ENCODE measurements at regions not wholly inside any gene's neighbourhood (a gene's known extent, or its start where the extent isn't known, plus 50 kb on each side); places are given as distances from the start of the nearest gene placed in this dataset.
"Not testable (repeated sequence)": the region's sequence is repeated elsewhere in the genome, so short reads cannot be mapped to it uniquely, and the experiment has no call there.

DNA sequence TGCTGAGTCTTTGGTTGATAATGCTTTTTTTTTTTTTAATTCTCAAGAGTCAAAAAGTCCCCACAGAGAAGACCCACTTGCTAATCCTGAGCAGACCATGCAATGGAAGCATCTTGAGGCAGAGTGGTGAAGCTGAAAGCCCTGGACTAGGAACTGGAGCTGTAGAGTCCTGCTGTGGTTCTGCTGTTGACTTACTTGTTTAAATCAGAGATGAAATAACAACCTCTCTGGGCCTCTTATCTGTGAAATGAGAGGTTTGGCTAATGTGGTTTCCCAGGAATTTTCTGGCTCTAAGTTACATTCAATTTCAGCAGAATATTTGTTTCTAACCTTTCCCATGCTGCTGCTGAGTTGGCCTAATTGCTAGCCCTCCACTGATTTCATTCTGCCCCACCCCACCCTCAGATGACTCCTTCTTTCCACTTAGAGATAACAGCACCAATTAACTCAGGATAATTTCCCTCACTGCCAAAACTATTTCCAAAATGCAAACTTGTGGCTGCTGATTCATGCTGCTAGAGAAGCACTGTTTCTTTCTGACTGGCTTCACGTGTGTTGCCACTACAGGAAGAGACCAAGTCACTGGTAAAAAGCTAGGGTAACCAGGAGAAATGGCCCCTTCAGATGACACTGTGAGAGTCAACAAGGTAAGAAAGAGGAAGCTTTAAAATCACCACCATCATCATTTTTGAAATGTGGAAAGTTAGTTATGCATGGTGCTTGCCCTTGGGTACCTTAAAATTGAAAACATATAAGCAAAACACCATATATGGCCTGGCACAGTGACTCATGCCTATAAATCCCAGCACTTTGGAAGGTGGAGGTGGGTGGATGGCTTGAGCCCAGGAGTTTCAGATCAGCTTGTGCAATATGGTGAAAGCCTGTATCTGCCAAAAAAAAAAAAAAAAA is 326.4 kb downstream of the DCHS2 start:
- peak; percentile 76 for DNase-seq

DNA sequence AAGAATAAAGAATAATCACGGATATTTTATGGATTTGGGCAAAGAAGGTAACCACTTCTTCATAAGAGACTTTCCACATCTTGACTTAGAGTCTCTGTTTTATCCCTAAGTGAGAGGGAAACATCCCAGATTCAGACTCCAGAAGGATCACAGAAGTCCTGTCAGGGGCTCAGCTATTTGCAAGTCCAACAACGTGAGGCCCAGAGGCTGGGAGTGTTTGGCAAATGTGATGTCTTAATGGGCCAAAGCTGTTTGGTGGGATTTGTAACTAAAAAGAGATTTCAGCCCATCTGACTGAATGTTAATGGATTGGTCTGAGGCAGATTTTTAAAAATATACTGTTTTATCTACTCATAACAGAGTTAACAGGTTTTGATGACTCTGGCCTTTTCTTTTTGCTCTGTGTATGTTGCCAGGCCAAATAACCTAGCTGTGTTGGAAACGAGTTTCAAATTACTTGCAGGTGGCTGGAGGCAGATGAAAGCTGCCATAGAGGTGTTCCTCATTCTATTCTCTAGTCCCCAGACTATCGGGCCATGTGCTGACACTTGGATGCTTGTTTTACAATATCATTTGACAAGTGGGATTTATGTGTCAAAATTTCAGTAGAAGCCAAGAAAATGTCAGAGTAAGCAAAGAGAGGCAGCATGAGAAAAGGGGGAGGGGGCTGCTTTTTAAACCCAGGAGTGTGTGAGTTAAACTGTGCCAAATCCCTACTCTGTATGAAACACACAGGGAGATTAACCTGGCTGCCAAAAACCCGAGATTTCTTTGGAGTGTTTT is 330.9 kb downstream of the DCHS2 start:
- no peak for DNase-seq

DNA sequence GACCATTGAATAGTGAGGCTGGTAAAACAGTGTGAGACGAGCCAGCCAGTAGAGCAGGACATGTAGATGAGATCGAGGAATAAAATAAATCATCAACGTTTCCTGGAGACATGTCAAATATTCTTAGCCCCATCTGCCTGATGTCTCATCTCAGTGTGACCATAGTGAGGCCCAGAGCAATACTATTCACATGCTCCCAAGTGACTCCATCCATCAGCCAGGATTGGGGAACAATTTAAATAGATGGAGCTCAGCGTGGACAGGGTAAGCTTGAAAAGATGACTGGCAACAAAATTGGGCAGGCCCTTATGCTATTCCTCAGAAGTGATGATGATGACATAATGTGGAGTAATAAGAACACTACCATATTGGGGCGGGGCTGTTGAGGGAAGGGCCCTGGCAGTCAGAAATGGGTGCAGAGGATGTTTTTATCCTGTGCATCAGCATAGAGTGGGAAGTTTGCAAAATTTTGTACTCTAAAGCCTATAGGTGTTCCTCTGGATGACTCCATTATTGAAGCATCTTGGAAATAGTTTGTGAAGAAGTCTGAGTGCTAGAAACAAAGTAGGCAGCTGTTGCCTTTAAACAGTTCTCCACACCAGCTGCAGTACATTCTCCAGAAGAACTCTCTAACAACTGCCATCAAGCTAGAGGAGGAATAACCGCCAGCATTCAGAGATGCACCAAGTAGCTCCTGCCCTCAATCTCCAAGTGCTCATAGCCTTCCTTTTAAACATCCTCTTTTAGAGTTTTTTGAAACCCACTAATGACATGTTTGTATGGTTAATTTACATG is 333.0 kb downstream of the DCHS2 start:
- no peak for DNase-seq

DNA sequence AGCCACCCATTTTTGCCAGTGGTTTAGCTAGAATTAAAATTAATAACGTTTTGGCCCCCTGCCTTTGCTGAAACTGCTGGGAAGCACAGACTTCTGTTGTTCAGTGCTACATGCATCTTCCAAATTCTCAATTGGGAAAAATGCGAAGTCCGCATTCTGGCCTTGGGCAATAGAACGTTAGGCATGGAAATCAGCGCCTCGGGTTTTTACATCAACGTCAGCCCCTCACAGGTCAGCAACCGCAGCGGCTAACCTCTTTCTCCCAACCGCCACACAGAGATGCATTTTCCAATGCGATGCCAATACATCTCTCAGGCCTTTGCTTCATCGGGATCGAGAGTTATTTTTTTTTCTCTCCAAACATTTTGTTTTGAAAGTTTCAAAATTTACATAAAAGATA is 339.1 kb downstream of the DCHS2 start:
- no peak for DNase-seq

DNA sequence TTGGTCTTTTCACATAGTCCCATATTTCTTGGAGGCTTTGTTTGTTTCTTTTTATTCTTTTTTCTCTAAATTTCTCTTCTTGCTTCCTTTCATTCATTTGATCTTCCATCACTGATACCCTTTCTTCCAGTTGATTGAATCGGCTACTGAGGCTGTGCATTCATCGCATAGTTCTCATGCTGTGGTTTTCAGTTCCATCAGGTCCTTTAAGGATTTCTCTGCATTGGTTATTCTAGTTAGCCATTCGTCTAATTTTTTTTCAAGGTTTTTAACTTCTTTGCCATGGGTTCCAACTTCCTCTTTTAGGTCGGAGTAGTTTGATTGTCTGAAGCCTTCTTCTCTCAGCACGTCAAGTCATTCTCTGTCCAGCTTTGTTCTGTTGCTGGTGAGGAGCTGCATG is 342.4 kb downstream of the DCHS2 start:
- not testable (repeated sequence) for DNase-seq

DNA sequence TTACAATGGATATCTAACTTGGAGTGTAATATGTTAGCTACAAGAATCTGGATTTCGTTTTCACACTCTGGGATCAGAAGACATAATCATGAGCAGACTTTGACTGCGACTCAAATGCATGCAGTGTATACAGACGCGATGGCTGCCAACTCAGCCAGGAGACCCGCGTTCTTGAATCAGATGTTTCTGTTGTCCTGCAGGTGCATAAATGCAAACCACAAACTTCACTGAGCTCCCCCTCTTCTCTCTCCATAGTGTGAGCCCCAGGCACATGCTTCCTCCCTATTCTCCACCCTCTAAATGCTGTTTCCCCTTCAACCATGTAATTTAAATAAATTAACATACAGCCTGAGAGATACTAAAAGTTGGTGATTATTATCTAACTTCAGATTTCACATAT is 347.9 kb downstream of the DCHS2 start:
- DNase-seq: no peak

DNA sequence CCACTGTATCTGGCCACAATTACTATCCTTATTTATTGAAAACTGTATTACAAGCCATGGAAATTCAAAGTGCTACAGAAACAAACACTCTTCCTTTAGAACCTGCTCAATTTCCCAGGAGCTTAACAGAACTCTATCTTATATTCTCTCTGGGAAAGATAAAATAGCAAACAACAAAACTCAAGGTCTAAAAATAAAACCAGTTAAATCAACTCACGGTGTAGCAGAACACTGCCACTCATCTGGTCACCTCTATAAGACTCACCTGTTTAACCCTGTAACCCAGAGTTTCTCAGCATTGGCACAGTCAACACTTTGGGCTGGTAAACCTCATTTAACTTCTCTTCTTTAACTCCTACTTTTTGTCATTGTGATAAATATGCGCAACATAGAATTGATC is 348.9 kb downstream of the DCHS2 start:
- DNase-seq: no peak

DNA sequence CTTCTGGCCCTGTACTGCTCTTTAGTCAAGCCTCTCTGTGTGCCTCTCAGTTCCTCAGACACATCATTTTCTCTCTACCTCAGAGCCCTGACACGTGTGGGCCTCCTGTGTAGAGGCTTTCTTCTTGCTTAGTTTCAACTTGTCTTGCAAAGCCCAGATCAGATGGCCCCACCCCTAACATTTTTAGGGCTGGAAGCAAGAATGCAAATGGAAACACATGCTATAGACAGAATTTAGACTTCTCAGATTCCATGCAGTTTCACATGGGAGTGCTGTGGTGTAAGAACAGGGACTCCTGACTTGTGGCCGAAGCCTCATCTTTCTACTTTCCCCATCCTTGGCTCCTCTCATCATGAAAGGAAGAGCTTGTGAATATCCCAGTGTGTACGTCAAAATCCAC is 350.7 kb downstream of the DCHS2 start:
- DNase-seq: no peak

DNA sequence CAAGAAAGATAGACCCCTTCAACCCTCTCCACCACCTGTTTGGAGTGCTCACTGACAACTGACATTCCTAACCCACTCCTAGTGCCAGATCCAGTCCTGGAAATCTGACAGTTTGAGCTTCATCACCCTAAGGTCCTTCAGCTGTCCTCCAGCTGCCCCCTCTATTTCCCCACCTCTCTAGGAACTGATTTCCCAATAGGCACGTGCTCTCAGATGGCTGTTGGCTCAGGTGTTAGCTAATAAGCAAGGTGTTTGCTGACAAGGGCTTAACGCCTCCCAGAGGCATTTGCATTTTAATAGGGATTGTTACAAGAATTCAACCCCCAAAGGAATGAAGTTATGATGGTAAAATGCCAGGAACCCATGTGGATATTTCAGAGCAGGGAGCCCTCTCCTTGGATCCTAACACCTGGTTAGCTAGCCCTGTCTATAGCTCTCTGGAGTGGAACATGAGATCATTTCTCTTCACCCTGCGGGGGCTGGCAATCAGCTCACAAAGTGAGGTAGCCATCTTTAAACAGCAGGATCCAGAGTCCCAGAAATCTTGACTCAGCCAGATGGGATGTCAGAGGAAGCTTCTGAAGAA is 348.5 kb upstream of the SFRP2 start:
- DNase-seq: no peak

DNA sequence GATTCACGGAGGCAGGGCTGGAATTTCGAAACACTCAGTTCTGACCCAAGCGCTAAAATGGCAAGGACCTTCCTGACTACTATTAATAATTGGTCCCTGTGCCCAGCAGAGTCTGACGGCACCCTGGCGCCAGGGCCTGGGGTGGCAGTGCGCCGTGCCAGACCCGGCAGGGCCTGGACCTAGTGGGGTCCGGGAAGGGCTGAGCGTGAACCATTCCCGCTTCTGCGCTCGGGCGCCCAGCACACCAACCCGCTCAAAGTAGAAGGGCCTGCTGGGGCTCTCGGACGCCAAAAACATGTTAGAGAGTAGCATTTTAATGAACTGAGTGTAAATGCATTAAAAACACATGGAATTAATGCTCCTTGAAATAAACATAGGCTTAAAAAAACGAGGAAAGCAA is 346.7 kb upstream of the SFRP2 start:
- no peak for DNase-seq

DNA sequence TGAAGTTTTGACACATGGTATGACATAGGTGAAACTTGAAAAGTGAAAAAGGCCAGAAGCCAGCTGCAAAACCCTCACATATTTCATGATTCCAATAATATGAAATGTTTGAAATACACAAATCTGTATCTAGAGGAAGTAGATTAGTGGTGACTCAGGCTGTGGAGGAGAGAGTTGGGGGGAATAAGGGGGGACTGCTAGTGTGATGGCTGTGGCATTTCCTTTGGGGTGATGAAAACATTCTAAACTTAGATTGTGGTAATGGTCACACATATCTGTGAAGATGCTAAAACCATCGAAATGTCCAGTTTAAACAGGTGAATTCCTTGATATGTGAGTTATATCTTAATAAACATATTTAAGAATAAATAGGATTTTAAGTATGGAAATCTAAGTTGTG is 343.5 kb upstream of the SFRP2 start:
- DNase-seq: no peak

DNA sequence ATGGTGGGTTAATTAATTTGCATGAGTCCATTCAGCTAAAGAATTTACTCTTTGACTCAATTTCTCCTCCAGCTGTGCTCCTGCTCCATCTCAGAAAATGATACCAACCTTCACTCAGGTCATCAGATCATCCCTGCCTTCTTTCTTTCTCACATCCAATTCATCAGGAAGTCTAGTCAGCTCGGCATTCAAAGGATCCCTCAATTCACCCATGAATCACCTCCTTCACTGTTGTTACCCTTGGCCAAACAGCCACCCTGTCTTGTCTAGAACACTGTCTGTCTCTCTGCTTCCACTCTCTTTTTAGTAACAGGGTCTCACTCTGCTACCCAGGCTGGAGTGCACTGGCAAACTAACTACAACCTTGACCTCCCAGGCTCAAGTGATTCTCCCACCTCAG is 337.4 kb upstream of the SFRP2 start:
- DNase-seq: no peak

DNA sequence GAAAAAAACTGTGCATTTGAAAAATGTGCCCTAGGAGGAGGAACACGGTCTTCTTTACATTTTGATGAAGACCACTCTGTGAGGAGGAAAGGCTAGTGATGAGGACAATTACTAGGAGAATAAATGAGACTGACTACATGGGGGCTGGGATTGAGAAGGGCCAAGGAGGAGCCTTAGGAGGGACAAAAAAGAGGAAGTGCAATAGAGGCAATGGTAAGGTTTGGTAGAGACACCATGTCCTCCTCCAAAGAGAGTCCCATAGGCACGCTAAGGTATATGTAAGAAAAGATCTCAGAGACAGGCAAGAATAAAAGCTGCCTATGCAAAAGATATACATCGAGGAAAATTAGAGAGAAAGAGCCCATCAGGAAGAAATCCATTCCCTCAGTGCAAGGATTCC is 336.5 kb upstream of the SFRP2 start:
- DNase-seq: no peak

DNA sequence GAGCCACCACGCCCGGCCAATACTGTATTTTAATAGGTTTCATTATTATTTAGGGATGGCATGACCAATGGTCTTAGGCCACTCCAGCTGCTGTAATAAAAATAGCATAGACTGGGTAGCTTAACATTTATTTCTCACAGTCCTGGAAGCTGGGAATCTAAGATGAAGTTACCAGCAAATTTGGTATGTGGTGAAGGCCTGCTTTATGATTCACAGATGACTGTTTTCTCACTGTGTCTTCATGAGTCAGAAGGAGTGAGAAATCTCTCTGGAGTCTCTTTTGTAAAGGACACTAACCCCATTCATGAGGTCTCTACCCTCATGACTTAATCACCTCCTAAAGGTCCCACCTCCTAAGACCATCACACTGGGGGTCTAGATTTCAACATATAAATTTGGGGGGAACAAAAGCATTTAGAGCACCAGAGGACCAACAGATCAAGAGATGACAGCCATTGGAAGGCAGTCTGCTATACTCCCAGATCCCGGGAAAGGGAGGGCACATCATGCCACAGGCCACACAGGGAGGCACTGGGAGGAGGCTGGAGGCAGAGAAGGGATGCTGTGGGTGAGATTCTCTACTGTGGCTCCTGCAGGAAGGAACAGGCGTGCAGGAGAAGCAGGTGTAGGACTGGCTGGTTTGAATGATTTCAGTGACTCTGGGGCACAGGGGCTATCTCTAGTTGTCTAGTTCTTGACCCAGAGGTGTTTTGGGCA is 335.8 kb upstream of the SFRP2 start:
- no peak for DNase-seq

DNA sequence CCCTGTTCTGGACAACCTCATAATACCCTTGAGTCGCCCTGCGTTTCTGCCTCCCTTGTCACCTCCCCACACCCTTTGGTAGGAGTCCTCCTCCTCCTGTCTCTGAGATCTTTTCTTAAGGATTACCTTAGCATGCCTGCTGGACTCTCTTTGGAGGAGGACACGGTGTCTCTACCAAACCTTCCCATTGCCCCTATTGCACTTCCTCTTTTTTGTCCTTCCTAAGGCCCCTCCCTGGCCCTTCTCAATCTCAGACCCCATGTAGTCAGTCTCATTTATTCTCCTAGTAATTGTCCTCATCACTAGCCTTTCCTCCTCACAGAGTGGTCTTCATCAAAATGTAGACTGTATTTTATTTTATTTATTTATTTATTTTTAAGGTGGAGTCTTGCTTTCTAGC is 335.0 kb upstream of the SFRP2 start:
- no peak for DNase-seq

DNA sequence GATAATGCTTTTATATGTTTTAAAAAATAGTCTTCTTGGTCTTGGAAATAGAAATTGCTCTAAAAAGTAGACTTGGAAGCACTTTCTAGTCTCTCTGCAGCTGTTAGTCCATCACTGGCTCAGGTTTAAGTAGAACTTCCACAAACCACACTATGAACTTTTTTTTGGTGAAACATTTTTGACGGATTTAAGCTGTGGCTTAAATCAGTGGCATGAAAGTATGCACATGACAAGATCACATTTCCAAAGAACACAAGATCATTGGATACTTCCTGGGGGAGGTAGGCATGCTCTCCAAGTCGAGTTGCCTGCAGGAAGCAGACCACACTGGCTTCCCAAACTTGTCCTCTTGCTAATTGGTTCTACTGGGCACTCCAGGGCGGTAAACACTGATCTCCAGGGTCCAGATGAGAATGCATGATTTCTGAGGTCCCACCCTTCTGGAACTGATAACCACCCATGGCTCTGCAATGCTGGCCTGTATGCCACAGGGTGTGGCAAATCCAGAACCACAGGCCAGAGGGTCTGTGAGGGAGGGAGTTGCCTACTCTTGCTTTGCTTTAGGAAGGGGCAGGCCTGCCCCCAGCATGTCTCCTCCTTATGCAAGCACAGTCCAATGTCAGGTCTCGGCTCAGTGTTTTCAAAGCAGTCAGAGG is 331.9 kb upstream of the SFRP2 start:
- no peak for DNase-seq

DNA sequence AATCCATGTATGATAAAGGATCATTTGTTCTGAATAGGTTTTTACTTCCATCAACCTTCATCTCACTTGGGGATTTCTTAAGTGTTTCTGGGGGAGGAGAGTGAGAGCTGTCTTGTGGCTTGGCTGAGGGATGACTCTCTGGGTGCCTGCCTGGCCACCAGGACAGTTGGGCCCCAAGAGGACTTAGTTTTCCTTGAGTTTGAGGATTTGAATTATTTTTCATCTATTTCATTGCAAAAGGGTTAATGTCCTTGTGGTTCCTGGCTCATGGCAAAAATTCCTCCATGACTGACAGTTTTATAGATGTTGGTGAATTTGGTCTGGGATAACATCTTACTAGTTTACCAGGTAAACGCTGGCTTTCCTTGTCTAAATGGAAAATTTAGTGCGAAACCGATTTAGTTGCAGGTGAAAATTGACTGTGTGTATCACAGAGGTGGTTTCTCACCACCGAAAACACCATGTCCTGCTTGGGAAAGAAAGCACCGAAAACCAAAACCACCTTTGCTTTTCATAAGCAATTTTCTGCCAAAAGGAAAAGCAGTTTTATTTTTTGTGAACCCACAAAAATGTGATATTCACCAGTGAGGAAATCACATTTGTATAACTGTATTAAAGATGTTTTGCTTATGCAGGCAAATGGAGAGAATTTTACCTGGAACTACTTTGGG is 331.3 kb upstream of the SFRP2 start:
- no peak for DNase-seq

DNA sequence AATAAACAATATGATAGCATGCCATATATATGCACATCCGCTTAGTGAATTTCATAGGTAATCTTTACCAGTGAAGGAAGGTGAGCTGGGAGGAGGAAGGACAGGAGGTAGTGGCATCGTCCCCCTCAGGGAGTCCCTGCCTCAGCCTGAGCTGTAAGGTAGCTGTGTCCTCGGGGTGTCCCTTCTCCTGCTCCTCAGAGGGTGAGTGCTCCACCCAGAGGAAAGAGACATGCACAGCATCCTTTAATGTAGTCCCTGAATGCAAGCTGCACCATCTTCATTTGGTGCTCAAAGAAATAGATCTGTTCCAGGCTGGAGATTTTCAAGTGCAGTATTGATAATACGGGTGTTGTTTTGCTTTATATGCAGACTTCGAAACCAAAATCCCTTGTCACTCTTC is 330.4 kb upstream of the SFRP2 start:
- DNase-seq: no peak

DNA sequence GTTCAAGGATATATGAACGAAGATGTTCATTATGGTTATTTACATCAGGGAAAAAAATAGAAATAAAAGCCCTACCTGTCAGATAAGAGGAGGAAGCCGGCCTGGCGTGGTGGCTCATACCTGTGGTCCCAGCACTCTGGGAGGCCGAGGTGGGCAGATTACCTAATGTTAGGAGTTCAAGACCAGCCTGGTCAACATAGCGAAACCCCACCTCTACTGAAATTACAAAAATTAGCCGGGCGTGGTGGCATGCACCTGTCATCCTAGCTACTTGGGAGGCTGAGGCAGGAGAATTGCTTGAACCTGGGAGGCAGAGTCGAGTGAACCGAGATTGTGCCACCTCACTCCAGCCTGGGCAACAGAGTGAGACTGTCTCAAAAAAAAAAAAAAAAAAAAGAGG is 328.8 kb upstream of the SFRP2 start:
- not testable (repeated sequence) for DNase-seq

DNA sequence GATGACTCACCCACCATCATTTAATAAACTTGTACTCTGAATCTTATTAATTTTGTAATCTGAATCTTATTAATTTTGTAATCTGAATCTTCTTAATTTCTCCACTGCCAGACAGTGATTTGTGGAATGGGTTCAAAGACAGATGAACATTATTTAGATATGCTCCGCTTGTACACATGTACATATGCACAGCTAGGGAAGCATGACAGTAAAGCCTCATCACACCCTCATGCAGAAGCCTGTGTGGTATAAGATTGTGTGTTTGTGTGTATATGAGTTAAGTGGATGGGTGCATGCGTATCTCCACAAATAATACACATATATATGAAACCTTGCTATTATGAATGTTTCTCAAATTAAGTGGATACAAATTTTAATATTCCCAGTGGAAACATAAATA is 318.5 kb upstream of the SFRP2 start:
- DNase-seq: no peak

DNA sequence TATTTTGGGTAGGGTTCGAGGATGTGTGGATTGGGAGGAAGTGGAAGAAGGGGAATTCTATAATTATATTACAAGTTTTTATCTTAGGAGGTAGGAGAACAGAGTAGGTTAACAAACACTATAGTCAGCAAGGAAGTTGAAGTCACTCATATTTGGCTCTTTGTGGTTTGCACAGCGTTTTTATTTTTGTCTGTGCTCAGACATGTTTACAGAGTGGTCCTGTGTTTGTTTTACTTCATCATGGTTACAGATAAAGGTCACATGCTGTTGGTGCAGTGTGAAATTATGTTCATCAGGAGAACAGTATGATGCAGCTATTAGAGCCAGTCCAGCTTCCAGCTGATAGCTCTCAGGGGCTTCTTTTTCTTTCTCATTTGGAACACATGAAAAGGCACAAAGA is 299.9 kb upstream of the SFRP2 start:
- no peak for DNase-seq

Data from activated CD4-positive, alpha-beta T cell treated with anti-CD3 and anti-CD28 coated beads, Interleukin-2, amount 50 U/mL, for 16 hours (primary cell).